H1 (cell line): ENCODE measurements at regions not wholly inside any gene's neighbourhood (a gene's known extent, or its start where the extent isn't known, plus 50 kb on each side); places are given as distances from the start of the nearest gene placed in this dataset.

Source experiments
- CTCF ChIA-PET: fragments of 300-600 bp; sonication (Branson Sonifier 250); formaldehyde crosslinking; loops from one replicate; lab custom pipeline; 2021; ENCODE audit not compliant: partially characterized antibody; lab: Charles Lee
- POLR2A ChIA-PET: fragments of 300-600 bp; sonication (Branson Sonifier 250); formaldehyde crosslinking; loops from one replicate; lab custom pipeline; 2021; ENCODE audit warnings: inconsistent platforms; ENCODE audit not compliant: partially characterized antibody; lab: Charles Lee
- DNase-seq, 2 experiments: peaks; one replicate each; pipeline versions ENCODE4 v3.0.0 to v3.0.0-alpha.2; 2010 to 2022; ENCODE audit warnings: low spot score in 2 of 2, low read depth in 1 of 2, mixed read lengths in 1 of 2
- FAIRE-seq: peaks from 2 replicates; lab custom pipeline; 2011; peaks lifted over from hg19 to GRCh38; lab: Jason Lieb, UNC
- H2AFZ ChIP-seq: 2 replicates; pipeline ENCODE4 v1.8.1; 2012; ENCODE audit warnings: low read length, inconsistent platforms
- H2AK5ac ChIP-seq: 2 replicates; pipeline ENCODE4 v1.6.1; 2013; ENCODE audit warnings: low read depth, low read length
- H2BK120ac ChIP-seq: replicated peaks from 2 replicates; pipeline ENCODE3; 2013; ENCODE audit warnings: low read depth, low read length, inconsistent platforms
- H2BK12ac ChIP-seq: 2 replicates; pipeline ENCODE4 v1.6.1; 2013; ENCODE audit warnings: low read depth, low read length
- H2BK15ac ChIP-seq: 2 replicates; pipeline ENCODE4 v1.6.1; 2013; ENCODE audit warnings: low read length
- H2BK20ac ChIP-seq: 2 replicates; pipeline ENCODE4 v1.6.1; 2013; ENCODE audit warnings: low read length
- H2BK5ac ChIP-seq: 2 replicates; pipeline ENCODE4 v1.6.1; 2013; ENCODE audit warnings: low read depth, low read length
- H3K14ac ChIP-seq: 2 replicates; pipeline ENCODE4 v1.6.1; 2013; ENCODE audit warnings: inconsistent platforms; ENCODE audit not compliant: insufficient read length
- H3K18ac ChIP-seq: 2 replicates; pipeline ENCODE4 v1.6.1; 2013; ENCODE audit warnings: low read length; ENCODE audit errors: extremely low read depth
- H3K23ac ChIP-seq: 2 replicates; pipeline ENCODE4 v1.6.1; 2013; ENCODE audit warnings: inconsistent platforms; ENCODE audit not compliant: insufficient read length
- H3K23me2 ChIP-seq: 2 replicates; pipeline ENCODE4 v1.6.1; 2013; ENCODE audit warnings: low read depth, low read length
- H3K27ac ChIP-seq: 2 replicates; pipeline ENCODE4 v1.6.1; 2011; ENCODE audit warnings: low read depth, low read length, inconsistent platforms
- H3K27me3 ChIP-seq, 4 experiments: replicated peaks in 1 of 4; 1 replicate in 1 of 4; 2 replicates in 3 of 4; pipeline versions ENCODE4 v1.6.1 to v1.8.1; 2011 to 2013; ENCODE audit warnings: low read length in 3 of 4, mild to moderate bottlenecking in 3 of 4, inconsistent platforms in 2 of 4, mixed read lengths in 2 of 4, moderate library complexity in 1 of 4; ENCODE audit not compliant: control insufficient read depth in 3 of 4, insufficient read depth in 3 of 4; ENCODE audit errors: extremely low read depth in 1 of 4
- H3K36me3 ChIP-seq, 4 experiments: 2 replicates each; pipeline versions ENCODE4 v1.6.1 to v1.8.1; 2011 to 2013; ENCODE audit warnings: mild to moderate bottlenecking in 4 of 4, low read length in 3 of 4, moderate library complexity in 2 of 4, control low read depth in 1 of 4, inconsistent platforms in 1 of 4; ENCODE audit not compliant: insufficient read depth in 4 of 4, control insufficient read depth in 2 of 4
- H3K4ac ChIP-seq: replicated peaks from 2 replicates; pipeline ENCODE3; 2013; ENCODE audit warnings: low read length, low read depth, mixed read lengths, inconsistent platforms; ENCODE audit not compliant: insufficient read length
- H3K4me1 ChIP-seq, 4 experiments: replicated peaks in 1 of 4; 1 replicate in 1 of 4; 2 replicates in 3 of 4; pipeline versions ENCODE4 v1.6.1 to v1.8.1; 2011 to 2013; ENCODE audit warnings: low read length in 3 of 4, inconsistent platforms in 2 of 4, mixed read lengths in 1 of 4; ENCODE audit not compliant: insufficient read depth in 4 of 4, control insufficient read depth in 3 of 4
- H3K4me2 ChIP-seq, 2 experiments: 2 replicates each; pipeline versions ENCODE4 v1.6.1 to v1.8.1; 2011 to 2013; ENCODE audit warnings: low read depth in 2 of 2, low read length in 2 of 2, control low read depth in 1 of 2, inconsistent platforms in 1 of 2, mild to moderate bottlenecking in 1 of 2; ENCODE audit not compliant: insufficient read depth in 1 of 2
- H3K4me3 ChIP-seq, 4 experiments: fragments of 200-600, 300-600 bp in 1 of 4; sonication (generic), shearing (Covaris generic), sonication (Bioruptor Twin) in 1 of 4; 2 replicates each; pipeline versions ENCODE4 v1.5.1 to v1.8.1; 2011 to 2016; ENCODE audit warnings: low read length in 4 of 4, low read depth in 3 of 4, control low read depth in 2 of 4, inconsistent platforms in 2 of 4, mild to moderate bottlenecking in 2 of 4, mixed read lengths in 1 of 4, moderate library complexity in 1 of 4; ENCODE audit not compliant: insufficient read depth in 2 of 4; ENCODE audit errors: extremely low read depth in 1 of 4
- H3K56ac ChIP-seq: replicated peaks from 2 replicates; pipeline ENCODE3; 2013; ENCODE audit warnings: low read depth, mild to moderate bottlenecking, mixed read lengths, low read length, inconsistent platforms; ENCODE audit not compliant: insufficient read length
- H3K79me1 ChIP-seq: 2 replicates; pipeline ENCODE4 v1.6.1; 2013; ENCODE audit warnings: low read depth, low read length, control low read depth
- H3K79me2 ChIP-seq, 2 experiments: 2 replicates each; pipeline versions ENCODE4 v1.6.1 to v1.8.1; 2012 to 2013; ENCODE audit warnings: low read length in 2 of 2, mild to moderate bottlenecking in 2 of 2, inconsistent platforms in 1 of 2; ENCODE audit not compliant: insufficient read depth in 2 of 2, control insufficient read depth in 1 of 2
- H3K9ac ChIP-seq, 4 experiments: replicated peaks in 1 of 4; 1 replicate in 1 of 4; 2 replicates in 3 of 4; pipeline versions ENCODE4 v1.6.1 to v1.8.1; 2011 to 2013; ENCODE audit warnings: low read depth in 3 of 4, low read length in 3 of 4, control low read depth in 2 of 4, mild to moderate bottlenecking in 2 of 4, moderate library complexity in 2 of 4, inconsistent platforms in 1 of 4; ENCODE audit errors: extremely low read depth in 1 of 4
- H3K9me3 ChIP-seq, 2 experiments: 2 replicates each; pipeline versions ENCODE4 v1.6.1 to v1.8.1; 2012 to 2013; ENCODE audit warnings: mild to moderate bottlenecking in 2 of 2, moderate library complexity in 2 of 2, control low read depth in 1 of 2, inconsistent platforms in 1 of 2, low read depth in 1 of 2, low read length in 1 of 2, mixed read lengths in 1 of 2; ENCODE audit not compliant: insufficient read depth in 2 of 2
- H4K20me1 ChIP-seq, 2 experiments: replicated peaks in 1 of 2; 2 replicates each; pipeline versions ENCODE3 to v1.8.1; 2011 to 2013; ENCODE audit warnings: inconsistent platforms in 2 of 2, low read length in 2 of 2, mild to moderate bottlenecking in 1 of 2; ENCODE audit not compliant: insufficient read depth in 2 of 2, control insufficient read depth in 1 of 2
- H4K5ac ChIP-seq: 2 replicates; pipeline ENCODE4 v1.6.1; 2013; ENCODE audit warnings: low read length, low read depth, mixed read lengths, inconsistent platforms; ENCODE audit not compliant: insufficient read length
- H4K8ac ChIP-seq: 2 replicates; pipeline ENCODE4 v1.8.0; 2013; ENCODE audit warnings: mild to moderate bottlenecking, moderate library complexity, low read length, inconsistent platforms; ENCODE audit not compliant: insufficient read depth; ENCODE audit errors: extremely low read depth
- H4K91ac ChIP-seq: replicated peaks from 2 replicates; pipeline ENCODE3; 2013; ENCODE audit warnings: low read length, mixed read lengths, inconsistent platforms; ENCODE audit not compliant: insufficient read length
- ASH2L ChIP-seq: fragments of 200-600, 300-600 bp; sonication (generic); IDR thresholded peaks from one replicate; pipeline ENCODE4 v1.7.1; 2017; ENCODE audit warnings: low read length
- CEBPB ChIP-seq: IDR thresholded peaks from 2 replicates; pipeline ENCODE4 v1.6.1; 2012; ENCODE audit warnings: low read depth, low read length
- FOSL1 ChIP-seq: IDR thresholded peaks from 2 replicates; pipeline ENCODE4 v1.6.1; 2011; ENCODE audit warnings: mild to moderate bottlenecking, low read depth, low read length, moderate library complexity; ENCODE audit not compliant: insufficient read depth
- JUND ChIP-seq: IDR thresholded peaks from 2 replicates; pipeline ENCODE4 v1.6.1; 2011; ENCODE audit warnings: mild to moderate bottlenecking, improper control_type of control experiment, low read length
- MAFK ChIP-seq: IDR thresholded peaks from 2 replicates; pipeline ENCODE4 v1.6.1; 2012; ENCODE audit warnings: low read depth, mild to moderate bottlenecking, improper control_type of control experiment, low read length
- PHF8 ChIP-seq: fragments of 200-600 bp; sonication (generic); conservative IDR thresholded peaks from 2 replicates; pipeline ENCODE4 v1.7.1; 2012; ENCODE audit warnings: low read depth, mild to moderate bottlenecking, inconsistent platforms, low read length, moderate library complexity
- SP4 ChIP-seq: IDR thresholded peaks from 2 replicates; pipeline ENCODE4 v1.6.1; 2012; ENCODE audit warnings: low read length, inconsistent platforms
- WGBS, 2 experiments: shearing (Covaris generic) in 1 of 2; methylation state at CpG; one replicate each; pipeline versions ENCODE4 v1.1.6 to v1.1.7; 2013 to 2015; ENCODE audit warnings: low lambda C conversion rate in 2 of 2, mixed read lengths in 2 of 2, inconsistent platforms in 1 of 2, low coverage in 1 of 2, missing lambda C conversion rate in 1 of 2; ENCODE audit not compliant: insufficient replicate concordance in 2 of 2, insufficient coverage in 1 of 2, insufficient read length in 1 of 2; ENCODE audit errors: extremely low coverage in 1 of 2, missing lambda C conversion rate in 1 of 2; 5-methylcytosine and 5-hydroxymethylcytosine counted together
- TF ChIP-seq, protein P1 (sequence below): IDR thresholded peaks from 2 replicates; pipeline ENCODE4 v1.6.1; 2012; ENCODE audit warnings: inconsistent platforms

DNA sequence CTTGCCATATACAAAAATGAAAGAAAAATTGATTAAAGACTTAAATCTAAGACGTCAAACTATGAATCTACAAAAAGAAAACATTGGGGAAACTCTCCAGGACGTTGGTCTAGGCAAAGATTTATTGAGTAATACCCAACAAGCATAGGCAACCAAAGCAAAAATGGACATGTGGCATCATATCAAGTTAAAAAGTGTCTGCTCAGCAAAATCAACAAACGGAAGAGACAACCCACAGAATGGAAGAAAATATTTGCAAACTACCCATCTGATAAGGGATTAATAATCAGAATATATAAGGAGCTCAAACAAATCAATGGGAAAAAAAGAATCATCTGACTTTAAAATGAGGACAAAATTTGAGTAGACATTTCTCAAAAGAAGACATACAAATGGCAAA, 160.9 kb downstream of the DCLK3 start:
- Histone ChIP-seq H2BK120ac (no peak overlapping the region), H3K79me2 (no peaks in the 10 kb centered on the region), H3K23ac (no peak overlapping the region), H3K4me3 (no peak overlapping the region), H3K14ac (no peak overlapping the region), H3K27ac (no peak overlapping the region), H3K9ac (no peak overlapping the region), H4K20me1 (no peaks in the 10 kb centered on the region), H4K91ac (no peak overlapping the region), H2BK12ac (no peak overlapping the region), H3K18ac (no peak overlapping the region), H3K56ac (no peak overlapping the region), H3K4ac (no peak overlapping the region), H2BK15ac (no peak overlapping the region), H3K79me1 (no peaks in the 10 kb centered on the region), H3K36me3 (no peaks in the 10 kb centered on the region), H4K5ac (no peak overlapping the region), H3K9me3 (no peaks in the 10 kb centered on the region), H2BK5ac (no peak overlapping the region), H2AK5ac (no peak overlapping the region), H2AFZ (no peak overlapping the region), H3K23me2 (no peaks in the 10 kb centered on the region), H3K4me1 (no peaks in the 10 kb centered on the region), H2BK20ac (no peak overlapping the region), H4K8ac (no peak overlapping the region), H3K4me2 (no peak overlapping the region), H3K27me3 (no peaks in the 10 kb centered on the region)
- no peak for TF ChIP-seq CEBPB
- TF ChIP-seq JUND, result no peak
- TF ChIP-seq MAFK, result peak; percentile 89
- TF ChIP-seq FOSL1, result no peak
- TF ChIP-seq, protein P1, sequence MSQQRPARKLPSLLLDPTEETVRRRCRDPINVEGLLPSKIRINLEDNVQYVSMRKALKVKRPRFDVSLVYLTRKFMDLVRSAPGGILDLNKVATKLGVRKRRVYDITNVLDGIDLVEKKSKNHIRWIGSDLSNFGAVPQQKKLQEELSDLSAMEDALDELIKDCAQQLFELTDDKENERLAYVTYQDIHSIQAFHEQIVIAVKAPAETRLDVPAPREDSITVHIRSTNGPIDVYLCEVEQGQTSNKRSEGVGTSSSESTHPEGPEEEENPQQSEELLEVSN, result no peak
- TF ChIP-seq ASH2L, result no peak
- no peak for TF ChIP-seq PHF8
- no peak for TF ChIP-seq SP4
- no peak for FAIRE-seq
- ChIA-PET POLR2A (no interaction called here), CTCF (interaction anchor here (0.6 kb wide), 1 partner anchor 1175 kb away, joined by 7 read pairs; no protein-coding TSS in a partner anchor)
- DNase-seq, result no peak
- 71% methylated on average over 3 of the region's 3 CpGs; no CpG with 5 or more reads in 1 of the 2 experiments for WGBS, 2 experiments
